ENCODE measurements at regions not wholly inside any gene's neighbourhood (a gene's known extent, or its start where the extent isn't known, plus 50 kb on each side); places are given as distances from the start of the nearest gene placed in this dataset.

DNA sequence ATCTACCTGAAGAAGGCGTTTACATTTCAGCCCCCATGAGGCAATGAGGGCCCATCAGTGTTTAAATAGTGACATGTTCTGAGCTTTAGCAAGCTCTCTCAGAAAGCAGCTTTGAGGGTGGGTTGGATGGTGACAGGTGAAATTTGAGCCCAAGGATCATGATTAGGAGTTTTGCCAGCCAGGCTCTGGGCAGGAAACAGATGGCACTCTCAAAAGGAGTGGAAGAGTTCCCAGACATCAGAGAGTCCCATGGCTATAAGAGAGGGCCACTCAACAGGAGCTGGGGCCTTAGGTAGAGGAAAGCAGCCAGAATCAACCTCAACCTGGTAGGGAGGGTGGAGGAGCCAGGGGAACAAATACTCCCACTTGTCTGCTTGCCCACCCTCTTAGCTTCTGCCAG, 499.8 kb downstream of the MID1IP1 start:
- TF ChIP-seq, protein P1, sequence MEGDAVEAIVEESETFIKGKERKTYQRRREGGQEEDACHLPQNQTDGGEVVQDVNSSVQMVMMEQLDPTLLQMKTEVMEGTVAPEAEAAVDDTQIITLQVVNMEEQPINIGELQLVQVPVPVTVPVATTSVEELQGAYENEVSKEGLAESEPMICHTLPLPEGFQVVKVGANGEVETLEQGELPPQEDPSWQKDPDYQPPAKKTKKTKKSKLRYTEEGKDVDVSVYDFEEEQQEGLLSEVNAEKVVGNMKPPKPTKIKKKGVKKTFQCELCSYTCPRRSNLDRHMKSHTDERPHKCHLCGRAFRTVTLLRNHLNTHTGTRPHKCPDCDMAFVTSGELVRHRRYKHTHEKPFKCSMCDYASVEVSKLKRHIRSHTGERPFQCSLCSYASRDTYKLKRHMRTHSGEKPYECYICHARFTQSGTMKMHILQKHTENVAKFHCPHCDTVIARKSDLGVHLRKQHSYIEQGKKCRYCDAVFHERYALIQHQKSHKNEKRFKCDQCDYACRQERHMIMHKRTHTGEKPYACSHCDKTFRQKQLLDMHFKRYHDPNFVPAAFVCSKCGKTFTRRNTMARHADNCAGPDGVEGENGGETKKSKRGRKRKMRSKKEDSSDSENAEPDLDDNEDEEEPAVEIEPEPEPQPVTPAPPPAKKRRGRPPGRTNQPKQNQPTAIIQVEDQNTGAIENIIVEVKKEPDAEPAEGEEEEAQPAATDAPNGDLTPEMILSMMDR (IDR thresholded peaks at IDR 0.05; ENCODE audit: poor library complexity, severe bottlenecking), result no peak
- TF ChIP-seq POLR2AphosphoS5 (IDR thresholded peaks at IDR 0.05), result no peak
- no peak for TF ChIP-seq TAF1 (IDR thresholded peaks at IDR 0.05; ENCODE audit: low read depth)
